Embryonic facial prominence (tissue), 1 donor: ENCODE measurements at regions not wholly inside any gene's neighbourhood (a gene's known extent, or its start where the extent isn't known, plus 50 kb on each side); places are given as distances from the start of the nearest gene placed in this dataset.

Source experiments
- DNase-seq: peaks from one replicate; pipeline ENCODE4 v3.0.0-alpha.2; 2016; ENCODE audit errors: extremely low spot score

DNA sequence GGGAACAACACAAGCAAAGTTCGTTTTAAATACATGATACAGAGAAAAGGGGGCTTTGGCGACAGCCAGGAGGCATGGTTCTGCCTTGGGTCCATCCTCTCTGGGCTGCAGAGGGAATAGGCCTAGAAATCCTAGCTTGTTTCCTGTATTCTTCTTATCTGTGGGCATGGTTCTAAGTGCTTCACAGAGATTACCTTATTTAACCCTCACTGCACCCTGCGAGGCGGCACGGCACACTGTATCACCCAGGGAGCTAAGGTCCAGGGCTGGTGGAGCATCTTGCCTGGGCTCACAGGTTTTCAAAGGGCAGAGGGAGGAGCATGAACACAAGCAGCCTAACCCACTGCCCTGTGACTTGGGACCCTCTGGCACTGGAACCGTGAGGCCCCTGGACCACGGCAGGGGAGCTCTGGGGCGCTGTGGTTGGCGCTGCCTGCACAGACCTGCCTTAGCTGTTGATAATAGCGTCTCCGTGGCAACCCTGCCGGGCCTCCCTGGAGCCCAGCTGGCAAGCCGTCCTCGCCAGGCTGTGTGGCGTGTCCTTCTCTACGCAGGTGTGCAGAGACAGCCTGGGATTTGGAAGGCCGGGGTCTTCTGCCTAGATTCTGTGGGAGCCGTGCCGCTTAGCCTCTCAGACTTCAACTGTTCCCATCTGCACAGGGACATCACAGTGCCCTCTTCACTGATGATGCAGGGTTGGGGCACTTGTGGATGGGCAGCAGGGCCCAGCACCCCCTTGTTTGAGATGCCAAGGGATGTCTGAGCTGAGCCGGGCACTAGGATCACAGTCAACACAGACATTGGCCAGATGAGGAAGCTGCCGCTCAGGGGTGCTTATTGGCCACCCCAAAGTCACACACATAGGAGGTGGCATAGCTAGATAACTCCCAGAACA lies 154.6 kb upstream of the TLE3 start:
- no peak for DNase-seq

- DNase-seq, result no peak
Observed at GRCh38 chr15:70251246-70251990, 153.7 kb upstream of the TLE3 start.

GRCh38 chr15:70250208-70251201 lies 152.8 kb upstream of the TLE3 start:
- DNase-seq, result no peak

DNA sequence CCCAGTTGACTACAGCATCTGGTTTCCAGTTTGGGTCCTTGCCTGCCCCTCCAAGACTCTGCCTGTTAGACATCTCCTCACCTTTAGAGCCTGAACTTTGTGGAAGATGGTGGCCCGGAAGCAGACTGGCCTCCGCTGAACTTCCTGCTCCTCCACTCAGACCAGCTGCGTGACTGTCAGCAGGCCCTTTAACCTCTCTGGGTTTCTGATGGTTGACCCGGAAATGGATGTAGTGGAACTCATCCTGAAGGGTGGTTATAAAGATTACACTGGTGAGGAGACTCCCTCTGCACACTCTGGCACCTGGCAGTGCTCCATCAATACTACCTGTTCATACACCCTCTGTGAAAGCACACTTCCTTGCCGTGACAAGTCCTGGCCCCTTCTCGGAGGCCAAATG lies 151.9 kb upstream of the TLE3 start:
- no peak for DNase-seq

DNA sequence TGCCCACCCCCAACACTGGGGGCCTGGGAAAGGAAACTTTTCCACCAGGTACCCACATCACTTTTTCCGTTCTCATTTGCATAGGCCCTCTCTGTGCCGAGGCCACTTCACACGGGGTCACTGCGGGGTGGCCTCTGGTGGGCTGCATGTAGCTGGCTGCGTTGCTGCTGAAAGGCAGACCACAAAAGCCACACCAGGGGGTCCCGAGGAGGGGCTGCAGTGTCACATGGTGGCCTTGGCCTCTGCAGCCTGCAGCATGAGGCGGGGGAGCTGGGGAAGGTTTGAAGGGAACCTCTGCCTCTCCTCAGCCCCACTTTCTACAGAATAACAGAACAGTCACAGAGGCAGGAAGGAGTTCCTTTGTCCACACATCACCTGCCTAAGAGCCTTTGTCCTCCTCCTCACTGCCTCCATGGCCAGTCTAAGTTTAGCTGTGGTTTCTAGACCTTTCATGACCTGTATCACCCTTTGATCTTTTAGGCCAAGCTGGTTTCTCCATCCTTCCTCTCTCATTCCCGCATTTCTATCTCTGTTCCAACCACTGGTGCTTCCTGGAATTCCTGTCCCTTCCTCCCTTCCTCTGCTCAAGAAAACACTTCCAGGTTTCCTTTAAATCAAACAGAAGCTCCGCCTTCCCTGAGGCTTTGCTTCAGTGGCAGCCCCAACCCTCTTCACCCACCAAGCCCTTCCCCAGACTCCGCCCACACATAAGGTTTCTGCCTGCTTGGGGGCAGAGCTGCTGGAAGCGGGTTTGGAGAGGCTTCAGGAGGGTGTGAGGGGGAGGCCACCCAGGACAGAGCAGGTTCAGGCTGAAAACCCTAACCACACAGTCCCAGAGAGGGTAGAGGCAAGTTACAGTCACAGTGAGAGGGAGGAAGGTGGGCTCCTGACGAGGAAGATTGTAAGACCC lies 150.7 kb upstream of the TLE3 start:
- no peak for DNase-seq

DNA sequence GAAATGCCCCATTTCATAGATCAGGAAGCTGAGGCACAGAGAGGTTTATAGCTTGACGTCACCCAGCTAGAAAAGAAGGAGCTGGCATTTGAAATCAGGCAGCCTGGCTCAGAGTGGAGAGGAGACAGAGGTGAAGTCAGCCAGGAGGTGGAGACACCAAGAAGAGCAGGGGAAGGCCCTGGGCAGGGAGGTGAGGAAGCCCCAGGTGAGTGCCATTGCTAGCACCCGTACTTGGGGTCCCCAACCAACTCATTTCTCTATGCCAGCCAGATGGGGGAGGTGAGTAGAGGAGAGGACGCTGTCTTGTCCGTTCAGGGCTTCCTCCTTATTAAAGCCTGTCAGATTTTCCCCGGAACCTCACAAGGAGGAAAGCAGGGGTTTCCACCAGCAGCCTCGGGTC lies 149.6 kb upstream of the TLE3 start:
- no peak for DNase-seq

DNA sequence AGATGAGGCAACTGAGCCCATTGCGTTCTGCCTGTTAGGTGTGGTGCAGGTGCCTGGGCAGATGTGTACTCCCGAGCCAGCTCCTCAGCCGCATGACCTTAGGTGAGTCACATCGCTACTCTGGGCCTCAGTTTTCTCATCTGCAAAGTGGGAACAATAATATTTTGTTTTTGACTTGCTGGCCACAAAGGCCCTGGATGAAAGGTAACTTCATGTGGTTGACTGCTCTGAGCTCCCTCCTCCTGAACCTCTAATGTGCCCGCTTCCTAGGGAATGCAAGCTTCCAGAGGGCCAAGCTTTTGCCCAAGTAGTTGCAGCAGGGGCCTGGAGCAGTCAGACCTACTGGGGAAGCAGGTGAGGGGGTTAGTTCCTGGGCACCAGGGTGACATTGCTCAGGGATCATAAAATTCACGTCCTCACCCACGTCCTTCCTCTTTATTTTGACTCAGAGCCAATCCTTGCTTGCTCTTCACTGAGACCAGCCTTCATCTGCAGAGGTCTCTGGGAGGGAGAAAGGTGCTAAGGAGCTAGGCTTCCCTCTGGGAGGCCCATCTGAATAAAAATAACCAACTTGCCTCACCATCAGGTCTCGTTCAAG lies 149.0 kb upstream of the TLE3 start:
- no peak for DNase-seq

DNA sequence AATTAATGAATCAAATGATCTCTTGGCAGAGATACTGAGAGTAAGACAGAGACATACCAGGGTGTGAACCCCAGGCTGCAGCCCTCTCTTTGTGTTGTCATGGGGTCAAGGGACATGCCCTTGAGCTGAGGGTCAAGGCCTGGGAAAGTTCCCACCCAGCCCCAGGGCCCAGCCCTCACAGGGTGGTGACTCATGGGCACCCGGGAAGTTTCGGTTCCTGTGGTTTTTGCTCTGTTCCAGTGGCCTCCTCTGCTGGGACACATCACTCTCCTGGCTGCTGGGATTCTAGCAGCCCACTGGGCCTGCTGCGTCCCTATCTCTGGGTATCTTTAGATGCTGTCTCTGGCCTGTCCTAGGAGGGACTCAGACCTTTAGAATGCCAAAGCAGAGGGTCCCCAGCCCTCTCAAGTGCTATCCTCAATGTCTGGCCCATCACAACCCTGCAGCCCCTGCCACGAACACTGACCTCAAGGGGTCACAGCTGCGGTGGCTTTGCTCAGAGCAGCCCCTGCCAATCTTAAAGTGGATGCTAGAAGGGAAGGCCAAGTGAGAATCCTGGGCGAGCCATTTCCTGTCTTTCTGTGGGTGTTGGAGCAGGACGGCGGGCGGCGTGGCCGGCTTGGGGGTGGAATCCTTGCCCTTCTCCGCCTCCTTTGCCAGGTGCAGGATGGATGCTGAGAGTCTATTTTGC lies 148.4 kb upstream of the TLE3 start:
- DNase-seq, result no peak

GRCh38 chr15:70244978-70245542 lies 147.3 kb upstream of the TLE3 start:
- DNase-seq, result no peak

DNA sequence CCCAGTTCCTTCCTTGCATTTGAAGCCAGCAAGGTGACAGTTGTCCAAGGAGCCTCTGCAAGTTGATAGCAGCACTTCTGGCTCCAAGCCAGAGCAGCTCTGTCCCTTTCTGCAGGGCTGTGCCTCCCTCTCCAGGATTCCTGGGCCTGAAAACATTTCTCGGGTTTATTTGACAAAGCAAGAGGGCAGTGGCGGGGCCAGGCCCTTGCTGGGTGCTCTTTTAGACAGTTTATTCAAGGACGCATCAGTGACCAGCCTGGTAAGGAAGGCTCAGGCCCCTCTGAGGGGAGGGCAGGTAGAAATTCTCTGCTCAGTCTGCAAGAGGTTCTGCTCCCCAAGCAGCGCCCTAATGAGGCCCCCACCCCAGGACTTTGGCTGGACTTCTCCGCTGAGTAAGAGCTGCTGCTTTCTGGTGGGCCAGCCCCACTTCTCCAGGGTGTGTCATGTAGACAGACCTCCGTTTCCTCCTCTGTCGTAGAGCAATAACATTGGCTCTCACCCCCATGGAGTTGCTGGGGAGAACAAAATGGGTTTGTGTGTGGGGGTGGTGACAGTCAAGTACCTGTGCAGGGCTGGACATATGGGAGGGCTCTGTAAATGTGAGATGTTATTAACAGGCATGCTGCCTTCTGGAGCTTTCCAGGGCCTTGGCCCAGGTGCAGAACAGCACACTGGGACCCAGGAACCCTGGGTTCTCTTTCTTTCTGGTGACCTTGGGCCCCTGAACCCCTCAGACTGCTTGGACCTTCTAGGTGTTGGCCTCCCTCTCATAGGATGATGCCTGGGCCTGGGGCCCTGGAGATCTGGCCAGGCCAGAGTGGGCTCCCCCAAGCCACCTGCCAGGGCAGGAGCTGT lies 146.2 kb upstream of the TLE3 start:
- DNase-seq, result no peak

GRCh38 chr15:70242951-70243685 lies 145.4 kb upstream of the TLE3 start:
- DNase-seq, result no peak

GRCh38 chr15:70241561-70242320 lies 144.0 kb upstream of the TLE3 start:
- no peak for DNase-seq

GRCh38 chr15:70240820-70241430 lies 143.2 kb upstream of the TLE3 start:
- DNase-seq, result no peak

DNA sequence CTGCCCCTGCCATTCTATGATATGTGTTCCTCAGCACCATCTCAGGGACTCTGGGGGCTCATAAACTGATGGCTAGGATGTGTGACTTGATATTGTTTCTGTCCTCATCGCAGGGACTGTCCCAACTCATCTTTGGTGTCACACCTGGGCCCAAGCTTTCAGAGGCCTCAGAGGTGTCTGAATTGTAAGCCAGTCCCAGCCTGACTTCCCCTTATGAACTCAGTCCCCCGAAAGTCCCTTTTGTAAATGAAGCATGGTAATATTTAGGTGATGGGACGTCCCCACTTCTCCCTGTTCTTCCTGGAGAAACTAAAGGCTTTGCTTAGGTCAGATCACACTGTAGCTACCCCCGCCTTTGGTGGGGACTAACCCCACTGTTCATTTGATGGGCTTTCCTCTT lies 142.4 kb upstream of the TLE3 start:
- no peak for DNase-seq

DNA sequence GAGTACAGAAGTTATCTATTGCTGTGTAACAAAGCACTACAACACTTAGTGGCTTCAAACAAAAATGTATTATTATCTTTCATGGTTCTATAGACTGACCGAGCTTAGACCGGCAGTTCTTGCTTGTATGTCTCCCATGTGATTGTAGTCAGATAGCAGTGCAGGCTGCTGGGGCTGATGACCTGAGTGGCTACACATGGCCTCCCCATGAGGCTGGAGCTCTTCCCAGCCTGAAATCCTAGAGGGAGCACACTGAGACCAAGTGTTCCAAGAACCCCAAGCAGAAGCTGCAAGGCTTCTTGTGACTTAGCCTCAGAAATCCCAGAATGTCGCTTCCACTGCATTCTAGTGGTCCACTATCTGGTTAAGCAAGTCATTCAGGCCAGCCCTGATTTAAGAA lies 141.2 kb upstream of the TLE3 start:
- DNase-seq, result no peak

- DNase-seq, result no peak
Observed at GRCh38 chr15:70237626-70238025, 139.9 kb upstream of the TLE3 start.
